ENCODE measurements at regions not wholly inside any gene's neighbourhood (a gene's known extent, or its start where the extent isn't known, plus 50 kb on each side); places are given as distances from the start of the nearest gene placed in this dataset.

- Histone ChIP-seq H3K79me2 (ENCODE audit: control insufficient read depth, insufficient read depth, low read length) (no peaks in the 10 kb centered on the region), H2AFZ (ENCODE audit: control insufficient read depth, low read length) (no peak overlapping the region), H3K4me2 (ENCODE audit: control insufficient read depth, extremely low read depth, insufficient read depth, low read depth, low read length) (no peak overlapping the region), H3K9me3 (ENCODE audit: control insufficient read depth, low read depth, low read length) (no peaks in the 10 kb centered on the region), H3K27ac (ENCODE audit: control insufficient read depth, insufficient read depth, low read length) (no peak overlapping the region), H3K9ac (ENCODE audit: control insufficient read depth, extremely low read depth, insufficient read depth, low read length) (no peak overlapping the region), H4K20me1 (ENCODE audit: control insufficient read depth, extremely low read depth, insufficient read depth, low read length) (no peaks in the 10 kb centered on the region), H3K9me1 (ENCODE audit: control insufficient read depth, extremely low read depth, insufficient read depth, low read length) (no peaks in the 10 kb centered on the region), H3K36me3 (ENCODE audit: control insufficient read depth in 2 of 2, extremely low read depth in 1 of 2, insufficient read depth in 2 of 2, low read length in 2 of 2) (no peaks in the 10 kb centered on the region), H3K4me3 (ENCODE audit: control insufficient read depth in 2 of 3, extremely low read depth in 1 of 3, insufficient read depth in 2 of 3, low read depth in 1 of 3, low read length in 3 of 3) (no peak overlapping the region), H3K27me3 (ENCODE audit: control insufficient read depth, extremely low read depth, insufficient read depth, low read length) (no peaks in the 10 kb centered on the region), H3K4me1 (ENCODE audit: control insufficient read depth, extremely low read depth, insufficient read depth, low read length) (no peaks in the 10 kb centered on the region)
- no peak for FAIRE-seq
- DNase-seq (ENCODE audit: low read depth, low spot score) = no peak
- no peak for TF ChIP-seq CTCF (optimal IDR thresholded peaks at IDR 0.05 in 1 of 3, IDR thresholded peaks at IDR 0.05 in 1 of 3, conservative IDR thresholded peaks at IDR 0.05 in 1 of 3; ENCODE audit: extremely low read depth in 1 of 3, insufficient read depth in 2 of 3, low read length in 3 of 3)
- TF ChIP-seq EZH2 (IDR thresholded peaks at IDR 0.05; ENCODE audit: low read length) = no peak
- dilution Hi-C loops (cut with MboI; ENCODE audit: extremely low pct_ligation_motif_present, low sequenced_read_pairs) = no loop called here
These were observed 76.6 kb upstream of the BZW1 start for GRCh38 chr2:200735061-200735460.

- Histone ChIP-seq H3K9me3 (ENCODE audit: control insufficient read depth, low read depth, low read length) (no peaks in the 10 kb centered on the region), H3K9ac (ENCODE audit: control insufficient read depth, extremely low read depth, insufficient read depth, low read length) (no peak overlapping the region), H3K36me3 (ENCODE audit: control insufficient read depth in 2 of 2, extremely low read depth in 1 of 2, insufficient read depth in 2 of 2, low read length in 2 of 2) (no peaks in the 10 kb centered on the region), H3K79me2 (ENCODE audit: control insufficient read depth, insufficient read depth, low read length) (no peaks in the 10 kb centered on the region), H3K4me1 (ENCODE audit: control insufficient read depth, extremely low read depth, insufficient read depth, low read length) (no peaks in the 10 kb centered on the region), H4K20me1 (ENCODE audit: control insufficient read depth, extremely low read depth, insufficient read depth, low read length) (no peaks in the 10 kb centered on the region), H2AFZ (ENCODE audit: control insufficient read depth, low read length) (no peak overlapping the region), H3K9me1 (ENCODE audit: control insufficient read depth, extremely low read depth, insufficient read depth, low read length) (no peaks in the 10 kb centered on the region), H3K27ac (ENCODE audit: control insufficient read depth, insufficient read depth, low read length) (no peak overlapping the region), H3K4me2 (ENCODE audit: control insufficient read depth, extremely low read depth, insufficient read depth, low read depth, low read length) (no peak overlapping the region), H3K27me3 (ENCODE audit: control insufficient read depth, extremely low read depth, insufficient read depth, low read length) (no peaks in the 10 kb centered on the region), H3K4me3 (ENCODE audit: control insufficient read depth in 2 of 3, extremely low read depth in 1 of 3, insufficient read depth in 2 of 3, low read depth in 1 of 3, low read length in 3 of 3) (no peak overlapping the region)
- FAIRE-seq (no peak), DNase-seq (ENCODE audit: low read depth, low spot score) (no peak)
- TF ChIP-seq EZH2 (IDR thresholded peaks at IDR 0.05; ENCODE audit: low read length) = no peak
- TF ChIP-seq CTCF (optimal IDR thresholded peaks at IDR 0.05 in 1 of 3, IDR thresholded peaks at IDR 0.05 in 1 of 3, conservative IDR thresholded peaks at IDR 0.05 in 1 of 3; ENCODE audit: extremely low read depth in 1 of 3, insufficient read depth in 2 of 3, low read length in 3 of 3) = no peak
- dilution Hi-C loops (cut with MboI; ENCODE audit: extremely low pct_ligation_motif_present, low sequenced_read_pairs) = no loop called here
These were observed 75.0 kb upstream of the BZW1 start for GRCh38 chr2:200736646-200737274.

Data from keratinocyte (primary cell).